OCI-LY1 (cell line): ENCODE measurements at regions not wholly inside any gene's neighbourhood (a gene's known extent, or its start where the extent isn't known, plus 50 kb on each side); places are given as distances from the start of the nearest gene placed in this dataset.

Experiments used
- CTCF ChIP-seq: fragments of 200-600 bp; sonication (generic), shearing (Covaris generic); IDR thresholded peaks from 2 replicates; pipeline ENCODE4 v1.5.1; 2017; ENCODE audit warnings: mild to moderate bottlenecking, antibody characterized with exemption, low read length, moderate library complexity, mixed read lengths
- EZH2 ChIP-seq: fragments of 200-600 bp; sonication (generic), shearing (Covaris generic); IDR thresholded peaks from 2 replicates; pipeline ENCODE4 v1.8.0; 2017; ENCODE audit warnings: borderline replicate concordance, mixed run types, mild to moderate bottlenecking, antibody characterized with exemption, low read length, moderate library complexity, mixed read lengths

DNA sequence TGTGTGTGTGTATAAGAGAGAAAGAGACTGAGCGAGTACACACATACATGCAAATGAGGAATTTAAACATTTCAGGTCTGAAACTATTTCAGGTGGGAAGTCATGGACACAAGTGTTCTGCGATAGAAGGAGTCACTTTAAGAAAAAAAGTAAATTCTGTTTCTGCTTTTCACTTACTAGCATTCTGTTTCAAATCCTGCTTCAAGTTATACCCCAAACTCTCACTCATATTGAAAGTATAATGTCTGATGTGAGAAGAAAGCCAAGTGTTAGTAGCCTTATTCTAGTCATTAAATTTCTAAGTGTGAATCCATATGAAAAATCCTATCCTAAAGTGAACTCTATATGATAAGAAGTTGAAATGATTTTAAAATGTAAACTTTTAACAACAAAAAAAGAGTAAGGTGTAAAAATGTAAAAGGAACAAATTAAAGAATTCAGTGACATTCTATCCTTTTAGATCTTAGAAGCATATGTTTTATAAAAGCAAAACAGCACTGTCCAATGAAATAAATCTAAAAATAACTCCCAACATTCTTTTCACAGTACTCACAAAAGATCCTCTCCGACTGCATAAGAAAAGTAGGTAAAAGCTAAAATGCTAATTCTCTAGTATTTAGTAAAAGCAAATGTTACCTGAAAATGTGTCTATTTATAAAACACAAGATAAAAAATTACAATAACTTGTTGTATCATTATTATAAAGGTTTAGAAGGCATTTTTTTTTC lies 570.6 kb downstream of the ZEB2 start:
- TF ChIP-seq CTCF = no peak
- TF ChIP-seq EZH2 = no peak
